ENCODE measurements at regions not wholly inside any gene's neighbourhood (a gene's known extent, or its start where the extent isn't known, plus 50 kb on each side); places are given as distances from the start of the nearest gene placed in this dataset.
"Not testable (repeated sequence)": the region's sequence is repeated elsewhere in the genome, so short reads cannot be mapped to it uniquely, and the experiment has no call there.

DNA sequence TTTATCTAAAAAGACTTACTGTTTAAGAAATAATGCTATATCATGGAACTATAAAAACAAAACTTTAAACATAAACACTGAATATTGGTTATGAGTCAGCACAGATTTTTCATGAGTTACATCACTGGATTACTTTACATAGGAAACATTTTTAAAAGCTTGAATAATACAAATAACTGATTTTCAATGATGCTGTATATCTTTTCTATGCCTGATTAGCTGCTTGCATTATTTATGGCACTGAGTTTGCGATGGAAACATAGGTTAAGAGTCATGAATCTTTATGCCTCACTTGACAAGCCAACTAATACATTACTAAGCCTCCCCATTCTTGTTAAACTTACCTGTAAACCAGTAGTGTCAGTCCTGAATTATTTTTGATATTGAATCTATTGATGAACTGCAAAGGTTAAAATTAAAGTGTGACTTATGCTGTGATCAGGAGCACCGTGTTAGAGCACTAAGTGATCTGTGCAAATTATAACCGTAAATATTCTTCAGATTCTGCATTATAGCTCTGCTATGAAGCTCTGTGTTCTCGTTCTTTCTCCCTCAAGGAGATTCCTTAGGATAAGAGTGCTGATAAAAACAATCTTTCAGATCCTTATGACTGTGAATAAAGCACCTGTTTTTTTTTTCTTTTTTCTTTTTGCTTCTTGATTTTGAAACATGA is 437.3 kb upstream of the BCHE start:
- H3K27ac ChIP-seq (ENCODE audit: low read depth, low read length), result no peak overlapping the region
- H3K4me1 ChIP-seq (ENCODE audit: control insufficient read depth in 5 of 5, insufficient read depth in 5 of 5, low read length in 5 of 5), result no peaks in the 10 kb centered on the region
- H3K9ac ChIP-seq (ENCODE audit: low read length in 5 of 5), result no peak overlapping the region
- no peaks in the 10 kb centered on the region for H3K27me3 ChIP-seq (ENCODE audit: control insufficient read depth in 5 of 5, insufficient read depth in 4 of 5, low read length in 5 of 5)
- no peak overlapping the region for H3K4me3 ChIP-seq (ENCODE audit: low read depth in 1 of 5, low read length in 5 of 5)
- H3K9me3 ChIP-seq (ENCODE audit: control insufficient read depth in 5 of 5, low read length in 5 of 5), result no peaks in the 10 kb centered on the region
- H3K36me3 ChIP-seq (ENCODE audit: control insufficient read depth in 5 of 5, insufficient read depth in 5 of 5, low read length in 5 of 5), result no peaks in the 10 kb centered on the region

DNA sequence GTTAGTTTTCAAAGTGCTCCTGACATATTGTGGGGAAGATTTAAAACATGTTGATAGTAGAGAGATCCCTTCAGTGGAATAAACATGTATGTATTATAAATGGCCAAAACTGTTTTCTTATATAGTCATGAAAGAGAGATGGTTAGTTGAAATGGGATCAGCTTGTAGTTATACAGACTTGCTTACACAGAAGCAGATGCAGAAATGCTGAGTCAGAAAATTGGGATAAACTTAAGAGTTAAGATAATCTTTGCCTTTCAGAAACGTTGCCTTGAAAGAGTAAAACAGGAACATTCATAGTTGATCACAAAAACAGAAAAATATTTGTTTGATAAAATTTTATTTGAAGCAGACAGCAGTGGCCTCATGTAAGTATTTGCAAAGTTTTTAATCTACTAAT is 433.2 kb upstream of the BCHE start:
- H3K9me3 ChIP-seq (ENCODE audit: control insufficient read depth in 5 of 5, low read length in 5 of 5), result no peaks in the 10 kb centered on the region

GRCh38 chr3:166265153-166265552 is 427.9 kb upstream of the BCHE start:
- Histone ChIP-seq H3K4me1 (ENCODE audit: control insufficient read depth in 5 of 5, insufficient read depth in 5 of 5, low read length in 5 of 5) (no peaks in the 10 kb centered on the region), H3K36me3 (ENCODE audit: control insufficient read depth in 5 of 5, insufficient read depth in 5 of 5, low read length in 5 of 5) (no peaks in the 10 kb centered on the region), H3K9me3 (ENCODE audit: control insufficient read depth in 5 of 5, low read length in 5 of 5) (no peaks in the 10 kb centered on the region), H3K4me3 (ENCODE audit: low read depth in 1 of 5, low read length in 5 of 5) (no peak overlapping the region), H3K27me3 (ENCODE audit: control insufficient read depth in 5 of 5, insufficient read depth in 4 of 5, low read length in 5 of 5) (no peaks in the 10 kb centered on the region), H3K27ac (ENCODE audit: low read depth, low read length) (no peak overlapping the region), H3K9ac (ENCODE audit: low read length in 5 of 5) (no peak overlapping the region)

More for the DNA sequence above, 433.2 kb upstream of the BCHE start:
- Histone ChIP-seq H3K27me3 (ENCODE audit: control insufficient read depth in 5 of 5, insufficient read depth in 4 of 5, low read length in 5 of 5) (no peaks in the 10 kb centered on the region), H3K4me1 (ENCODE audit: control insufficient read depth in 5 of 5, insufficient read depth in 5 of 5, low read length in 5 of 5) (no peaks in the 10 kb centered on the region), H3K9ac (ENCODE audit: low read length in 5 of 5) (no peak overlapping the region), H3K36me3 (ENCODE audit: control insufficient read depth in 5 of 5, insufficient read depth in 5 of 5, low read length in 5 of 5) (no peaks in the 10 kb centered on the region), H3K27ac (ENCODE audit: low read depth, low read length) (no peak overlapping the region), H3K4me3 (ENCODE audit: low read depth in 1 of 5, low read length in 5 of 5) (no peak overlapping the region)

GRCh38 chr3:166263460-166263859 is 426.2 kb upstream of the BCHE start:
- Histone ChIP-seq H3K9ac (ENCODE audit: low read length in 5 of 5) (no peak overlapping the region), H3K4me1 (ENCODE audit: control insufficient read depth in 5 of 5, insufficient read depth in 5 of 5, low read length in 5 of 5) (no peaks in the 10 kb centered on the region), H3K27ac (ENCODE audit: low read depth, low read length) (no peak overlapping the region), H3K4me3 (ENCODE audit: low read depth in 1 of 5, low read length in 5 of 5) (no peak overlapping the region), H3K9me3 (ENCODE audit: control insufficient read depth in 5 of 5, low read length in 5 of 5) (no peaks in the 10 kb centered on the region), H3K27me3 (ENCODE audit: control insufficient read depth in 5 of 5, insufficient read depth in 4 of 5, low read length in 5 of 5) (no peaks in the 10 kb centered on the region), H3K36me3 (ENCODE audit: control insufficient read depth in 5 of 5, insufficient read depth in 5 of 5, low read length in 5 of 5) (no peaks in the 10 kb centered on the region)

DNA sequence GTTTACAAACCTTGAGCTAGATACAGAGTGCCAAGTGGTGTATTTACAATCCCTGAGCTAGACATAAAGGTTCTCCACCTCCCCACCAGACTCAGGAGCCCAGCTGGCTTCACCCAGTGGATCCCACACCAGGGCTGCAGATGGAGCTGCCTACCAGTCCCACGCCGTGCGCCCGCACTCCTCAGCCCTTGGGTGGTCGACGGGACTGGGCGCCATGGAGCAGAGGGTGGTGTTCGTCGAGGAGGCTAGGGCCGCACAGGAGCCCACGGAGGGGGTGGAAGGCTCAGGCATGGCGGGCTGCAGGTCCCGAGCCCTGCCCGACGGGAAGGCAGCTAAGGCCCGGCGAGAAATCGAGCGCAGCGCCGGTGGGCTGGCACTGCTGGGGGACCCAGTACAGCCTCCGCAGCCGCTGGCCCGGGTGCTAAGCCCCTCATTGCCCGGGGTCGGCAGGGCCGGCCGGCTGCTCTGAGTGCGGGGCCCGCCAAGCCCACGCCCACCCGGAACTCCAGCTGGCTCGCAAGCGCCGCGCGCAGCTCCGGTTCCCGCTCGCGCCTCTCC is 421.1 kb upstream of the BCHE start:
- H3K27me3 ChIP-seq (ENCODE audit: control insufficient read depth in 5 of 5, insufficient read depth in 4 of 5, low read length in 5 of 5); H3K9me3 ChIP-seq (ENCODE audit: control insufficient read depth in 5 of 5, low read length in 5 of 5); H3K4me3 ChIP-seq (ENCODE audit: low read depth in 1 of 5, low read length in 5 of 5); H3K4me1 ChIP-seq (ENCODE audit: control insufficient read depth in 5 of 5, insufficient read depth in 5 of 5, low read length in 5 of 5); H3K36me3 ChIP-seq (ENCODE audit: control insufficient read depth in 5 of 5, insufficient read depth in 5 of 5, low read length in 5 of 5); H3K9ac ChIP-seq (ENCODE audit: low read length in 5 of 5); H3K27ac ChIP-seq (ENCODE audit: low read depth, low read length): not testable (repeated sequence)

GRCh38 chr3:166257715-166258114 is 420.5 kb upstream of the BCHE start:
- Histone ChIP-seq H3K4me1 (ENCODE audit: control insufficient read depth in 5 of 5, insufficient read depth in 5 of 5, low read length in 5 of 5) (no peaks in the 10 kb centered on the region), H3K27me3 (ENCODE audit: control insufficient read depth in 5 of 5, insufficient read depth in 4 of 5, low read length in 5 of 5) (no peaks in the 10 kb centered on the region), H3K36me3 (ENCODE audit: control insufficient read depth in 5 of 5, insufficient read depth in 5 of 5, low read length in 5 of 5) (no peaks in the 10 kb centered on the region), H3K27ac (ENCODE audit: low read depth, low read length) (no peak overlapping the region), H3K9ac (ENCODE audit: low read length in 5 of 5) (no peak overlapping the region), H3K9me3 (ENCODE audit: control insufficient read depth in 5 of 5, low read length in 5 of 5) (no peaks in the 10 kb centered on the region), H3K4me3 (ENCODE audit: low read depth in 1 of 5, low read length in 5 of 5) (no peak overlapping the region)

GRCh38 chr3:166248784-166249183 is 411.6 kb upstream of the BCHE start:
- Histone ChIP-seq H3K9me3 (ENCODE audit: control insufficient read depth in 5 of 5, low read length in 5 of 5) (peaks cover 0 to 3% (median 0%) of the 10 kb centered on the region in 5 donors), H3K4me3 (ENCODE audit: low read depth in 1 of 5, low read length in 5 of 5) (no peak overlapping the region), H3K4me1 (ENCODE audit: control insufficient read depth in 5 of 5, insufficient read depth in 5 of 5, low read length in 5 of 5) (no peaks in the 10 kb centered on the region), H3K36me3 (ENCODE audit: control insufficient read depth in 5 of 5, insufficient read depth in 5 of 5, low read length in 5 of 5) (no peaks in the 10 kb centered on the region), H3K27ac (ENCODE audit: low read depth, low read length) (no peak overlapping the region), H3K27me3 (ENCODE audit: control insufficient read depth in 5 of 5, insufficient read depth in 4 of 5, low read length in 5 of 5) (no peaks in the 10 kb centered on the region), H3K9ac (ENCODE audit: low read length in 5 of 5) (no peak overlapping the region)

DNA sequence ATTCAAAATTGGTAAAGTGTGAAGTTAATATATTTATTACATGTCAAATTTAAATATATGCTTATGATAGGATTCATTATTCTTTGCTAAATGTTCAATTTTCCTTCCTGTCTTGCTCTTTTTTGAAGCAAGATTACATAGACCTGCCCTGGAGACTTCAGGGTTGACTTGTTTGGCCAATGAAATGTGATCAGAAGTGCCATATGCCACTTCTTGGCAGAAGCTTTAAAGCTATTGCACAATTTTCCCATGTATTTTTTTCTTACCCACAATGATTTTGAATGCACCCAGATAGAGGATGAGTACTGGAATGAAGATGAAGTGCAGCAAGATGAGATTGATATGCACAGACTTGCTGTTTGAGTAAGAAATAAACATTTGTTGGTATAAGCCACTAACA is 406.3 kb upstream of the BCHE start:
- H3K9me3 ChIP-seq (ENCODE audit: control insufficient read depth in 5 of 5, low read length in 5 of 5), result no peaks in the 10 kb centered on the region
- no peak overlapping the region for H3K9ac ChIP-seq (ENCODE audit: low read length in 5 of 5)
- H3K4me3 ChIP-seq (ENCODE audit: low read depth in 1 of 5, low read length in 5 of 5), result no peak overlapping the region
- H3K27ac ChIP-seq (ENCODE audit: low read depth, low read length), result no peak overlapping the region
- no peaks in the 10 kb centered on the region for H3K4me1 ChIP-seq (ENCODE audit: control insufficient read depth in 5 of 5, insufficient read depth in 5 of 5, low read length in 5 of 5)
- no peaks in the 10 kb centered on the region for H3K36me3 ChIP-seq (ENCODE audit: control insufficient read depth in 5 of 5, insufficient read depth in 5 of 5, low read length in 5 of 5)
- H3K27me3 ChIP-seq (ENCODE audit: control insufficient read depth in 5 of 5, insufficient read depth in 4 of 5, low read length in 5 of 5), result no peaks in the 10 kb centered on the region

- Histone ChIP-seq H3K9ac (ENCODE audit: low read length in 5 of 5) (no peak overlapping the region), H3K4me1 (ENCODE audit: control insufficient read depth in 5 of 5, insufficient read depth in 5 of 5, low read length in 5 of 5) (no peaks in the 10 kb centered on the region), H3K27me3 (ENCODE audit: control insufficient read depth in 5 of 5, insufficient read depth in 4 of 5, low read length in 5 of 5) (no peaks in the 10 kb centered on the region), H3K4me3 (ENCODE audit: low read depth in 1 of 5, low read length in 5 of 5) (no peak overlapping the region), H3K36me3 (ENCODE audit: control insufficient read depth in 5 of 5, insufficient read depth in 5 of 5, low read length in 5 of 5) (no peaks in the 10 kb centered on the region), H3K27ac (ENCODE audit: low read depth, low read length) (no peak overlapping the region), H3K9me3 (ENCODE audit: control insufficient read depth in 5 of 5, low read length in 5 of 5) (peaks cover 0 to 5% (median 0%) of the 10 kb centered on the region in 5 donors)
Measured at GRCh38 chr3:166223120-166223519, 385.9 kb upstream of the BCHE start.

DNA sequence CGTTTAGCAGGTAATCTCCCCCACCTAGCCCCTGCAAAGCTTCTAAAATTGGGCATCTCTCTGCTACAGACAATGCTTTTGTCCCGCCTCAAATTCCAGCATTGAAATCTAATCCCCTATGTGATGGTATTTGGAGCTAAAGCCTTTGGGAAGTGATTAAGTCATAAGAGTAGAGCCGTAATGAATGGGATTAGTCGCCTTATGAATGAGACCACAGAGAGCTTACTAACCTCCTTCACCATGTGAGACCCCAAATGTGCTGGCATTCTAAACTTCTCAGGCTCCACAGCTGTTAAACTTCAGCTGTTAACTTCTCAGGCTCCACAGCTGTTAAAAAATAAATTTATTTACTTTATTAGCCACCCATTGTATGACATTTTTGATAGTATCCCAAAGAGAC is 374.2 kb upstream of the BCHE start:
- Histone ChIP-seq H3K4me1 (ENCODE audit: control insufficient read depth in 5 of 5, insufficient read depth in 5 of 5, low read length in 5 of 5) (no peaks in the 10 kb centered on the region), H3K36me3 (ENCODE audit: control insufficient read depth in 5 of 5, insufficient read depth in 5 of 5, low read length in 5 of 5) (no peaks in the 10 kb centered on the region), H3K4me3 (ENCODE audit: low read depth in 1 of 5, low read length in 5 of 5) (no peak overlapping the region), H3K9ac (ENCODE audit: low read length in 5 of 5) (no peak overlapping the region), H3K9me3 (ENCODE audit: control insufficient read depth in 5 of 5, low read length in 5 of 5) (peaks cover 0 to 3% (median 0%) of the 10 kb centered on the region in 5 donors), H3K27ac (ENCODE audit: low read depth, low read length) (no peak overlapping the region), H3K27me3 (ENCODE audit: control insufficient read depth in 5 of 5, insufficient read depth in 4 of 5, low read length in 5 of 5) (no peaks in the 10 kb centered on the region)
